ENCODE measurements at regions not wholly inside any gene's neighbourhood (a gene's known extent, or its start where the extent isn't known, plus 50 kb on each side); places are given as distances from the start of the nearest gene placed in this dataset.

DNA sequence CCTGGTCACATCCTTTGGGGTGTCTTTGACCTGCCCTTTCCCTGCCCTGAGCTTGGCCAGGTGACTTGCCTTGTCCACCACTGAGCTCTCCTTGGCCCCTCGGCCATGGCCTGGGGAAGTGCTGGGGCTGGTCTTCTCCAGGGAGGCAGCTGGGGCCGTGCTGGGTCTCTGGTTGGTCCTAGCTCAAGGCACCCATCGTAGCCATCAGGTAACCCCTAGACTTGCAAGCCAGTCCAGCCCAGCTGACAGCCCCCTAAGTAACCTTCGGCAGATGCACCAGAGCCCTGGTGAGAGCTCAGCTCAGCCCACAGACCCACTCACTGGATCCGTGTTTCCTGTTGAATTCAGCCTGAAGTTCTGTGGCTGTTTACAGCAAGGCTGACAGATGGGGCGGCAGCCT lies 176.2 kb upstream of the SHH start:
- H3K27ac ChIP-seq: no peak overlapping the region
- H3K36me3 ChIP-seq: no peaks in the 10 kb centered on the region
- TF ChIP-seq, protein P1, sequence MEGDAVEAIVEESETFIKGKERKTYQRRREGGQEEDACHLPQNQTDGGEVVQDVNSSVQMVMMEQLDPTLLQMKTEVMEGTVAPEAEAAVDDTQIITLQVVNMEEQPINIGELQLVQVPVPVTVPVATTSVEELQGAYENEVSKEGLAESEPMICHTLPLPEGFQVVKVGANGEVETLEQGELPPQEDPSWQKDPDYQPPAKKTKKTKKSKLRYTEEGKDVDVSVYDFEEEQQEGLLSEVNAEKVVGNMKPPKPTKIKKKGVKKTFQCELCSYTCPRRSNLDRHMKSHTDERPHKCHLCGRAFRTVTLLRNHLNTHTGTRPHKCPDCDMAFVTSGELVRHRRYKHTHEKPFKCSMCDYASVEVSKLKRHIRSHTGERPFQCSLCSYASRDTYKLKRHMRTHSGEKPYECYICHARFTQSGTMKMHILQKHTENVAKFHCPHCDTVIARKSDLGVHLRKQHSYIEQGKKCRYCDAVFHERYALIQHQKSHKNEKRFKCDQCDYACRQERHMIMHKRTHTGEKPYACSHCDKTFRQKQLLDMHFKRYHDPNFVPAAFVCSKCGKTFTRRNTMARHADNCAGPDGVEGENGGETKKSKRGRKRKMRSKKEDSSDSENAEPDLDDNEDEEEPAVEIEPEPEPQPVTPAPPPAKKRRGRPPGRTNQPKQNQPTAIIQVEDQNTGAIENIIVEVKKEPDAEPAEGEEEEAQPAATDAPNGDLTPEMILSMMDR (IDR thresholded peaks at IDR 0.05): no peak
- TF ChIP-seq POLR2AphosphoS5 (IDR thresholded peaks at IDR 0.05): no peak
- no peak for TF ChIP-seq POLR2A (IDR thresholded peaks at IDR 0.05)
- H3K4me1 ChIP-seq: no peaks in the 10 kb centered on the region
- H3K9me3 ChIP-seq: peaks cover 0 to 10% of the 10 kb centered on the region in 2 donors
- no peak overlapping the region for H3K4me3 ChIP-seq
- intact Hi-C loops (cut with DNase I; ENCODE audit: low total_unique reads): no loop called here
- H3K27me3 ChIP-seq: no peaks in the 10 kb centered on the region
- DNase-seq (ENCODE audit: low spot score in 2 of 2): peak in 1 of 2 donors; percentile 25

DNA sequence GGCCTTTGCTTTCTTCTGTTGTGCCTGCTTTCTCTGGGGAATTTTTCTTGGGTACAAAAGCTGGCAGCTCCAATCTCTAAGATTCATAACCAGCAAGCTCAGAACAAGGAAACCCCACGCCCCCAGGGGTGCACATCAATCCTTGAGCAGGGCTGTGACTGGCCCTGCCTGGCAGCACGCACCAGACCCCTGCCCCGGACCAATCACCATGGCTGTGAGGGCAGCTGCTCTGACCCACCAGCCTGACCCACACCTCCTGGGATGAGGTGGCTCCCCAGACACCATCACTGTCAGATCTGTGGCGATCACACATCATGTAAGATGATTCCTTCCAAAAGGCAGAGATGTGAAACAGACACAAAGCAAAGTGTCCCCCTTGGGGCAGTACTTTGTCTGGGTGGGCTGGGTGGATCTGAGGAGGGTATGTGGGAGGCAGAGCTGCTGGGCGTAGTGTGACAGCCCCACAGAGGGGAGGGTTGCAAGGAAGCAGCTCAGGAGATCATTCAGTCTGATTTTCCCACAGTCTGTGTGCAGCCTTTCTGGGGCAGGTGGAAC lies 175.5 kb upstream of the SHH start:
- peaks cover 0 to 10% of the 10 kb centered on the region in 2 donors for H3K9me3 ChIP-seq
- peak in 1 of 2 donors; percentile 37 for DNase-seq (ENCODE audit: low spot score in 2 of 2)
- intact Hi-C loops (cut with DNase I; ENCODE audit: low total_unique reads): no loop called here
- no peak overlapping the region for H3K4me3 ChIP-seq
- no peaks in the 10 kb centered on the region for H3K27me3 ChIP-seq
- TF ChIP-seq, protein P1 (IDR thresholded peaks at IDR 0.05): no peak
- no peak for TF ChIP-seq POLR2AphosphoS5 (IDR thresholded peaks at IDR 0.05)
- TF ChIP-seq POLR2A (IDR thresholded peaks at IDR 0.05): no peak
- H3K4me1 ChIP-seq: no peaks in the 10 kb centered on the region
- no peak overlapping the region for H3K27ac ChIP-seq
- no peaks in the 10 kb centered on the region for H3K36me3 ChIP-seq

DNA sequence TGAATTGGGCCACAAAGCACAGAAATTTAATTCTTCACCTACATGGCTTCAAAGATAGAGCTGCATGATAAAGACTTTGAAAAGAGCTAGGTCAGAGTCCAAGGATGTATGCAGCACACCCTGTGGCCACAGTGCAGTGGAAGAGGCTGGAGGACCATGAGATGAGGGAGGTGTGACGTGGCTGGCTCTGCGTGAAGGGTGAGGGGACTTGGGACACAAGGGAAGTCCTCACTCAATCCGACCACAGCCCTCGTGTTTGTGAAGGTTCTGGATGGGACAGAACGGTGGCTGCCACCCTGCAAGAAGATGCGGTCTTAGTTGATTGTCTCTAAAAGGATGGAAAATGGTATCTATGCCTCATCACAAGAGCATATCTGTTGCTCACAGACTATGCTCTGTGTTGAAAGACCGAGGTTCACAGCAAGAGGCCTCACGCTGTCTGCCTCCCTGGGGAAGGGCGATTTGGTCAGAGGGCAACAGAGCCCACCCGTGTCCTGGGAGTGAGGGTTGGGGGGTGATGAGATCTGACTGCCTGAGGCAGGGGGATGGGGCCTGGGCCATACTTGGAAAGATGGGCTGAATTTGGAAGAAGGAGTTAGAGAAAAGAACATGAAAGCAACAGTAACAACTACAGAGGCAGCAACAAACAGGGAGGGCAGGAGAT lies 174.4 kb upstream of the SHH start:
- no peak overlapping the region for H3K4me3 ChIP-seq
- H3K9me3 ChIP-seq: peaks cover 0 to 10% of the 10 kb centered on the region in 2 donors
- peak in 1 of 2 donors; percentile 30 for DNase-seq (ENCODE audit: low spot score in 2 of 2)
- H3K27me3 ChIP-seq: no peaks in the 10 kb centered on the region
- no peaks in the 10 kb centered on the region for H3K36me3 ChIP-seq
- H3K4me1 ChIP-seq: no peaks in the 10 kb centered on the region
- intact Hi-C loops (cut with DNase I; ENCODE audit: low total_unique reads): no loop called here
- H3K27ac ChIP-seq: no peak overlapping the region
- no peak for TF ChIP-seq POLR2A (IDR thresholded peaks at IDR 0.05)
- TF ChIP-seq, protein P1 (IDR thresholded peaks at IDR 0.05): no peak
- TF ChIP-seq POLR2AphosphoS5 (IDR thresholded peaks at IDR 0.05): no peak

DNA sequence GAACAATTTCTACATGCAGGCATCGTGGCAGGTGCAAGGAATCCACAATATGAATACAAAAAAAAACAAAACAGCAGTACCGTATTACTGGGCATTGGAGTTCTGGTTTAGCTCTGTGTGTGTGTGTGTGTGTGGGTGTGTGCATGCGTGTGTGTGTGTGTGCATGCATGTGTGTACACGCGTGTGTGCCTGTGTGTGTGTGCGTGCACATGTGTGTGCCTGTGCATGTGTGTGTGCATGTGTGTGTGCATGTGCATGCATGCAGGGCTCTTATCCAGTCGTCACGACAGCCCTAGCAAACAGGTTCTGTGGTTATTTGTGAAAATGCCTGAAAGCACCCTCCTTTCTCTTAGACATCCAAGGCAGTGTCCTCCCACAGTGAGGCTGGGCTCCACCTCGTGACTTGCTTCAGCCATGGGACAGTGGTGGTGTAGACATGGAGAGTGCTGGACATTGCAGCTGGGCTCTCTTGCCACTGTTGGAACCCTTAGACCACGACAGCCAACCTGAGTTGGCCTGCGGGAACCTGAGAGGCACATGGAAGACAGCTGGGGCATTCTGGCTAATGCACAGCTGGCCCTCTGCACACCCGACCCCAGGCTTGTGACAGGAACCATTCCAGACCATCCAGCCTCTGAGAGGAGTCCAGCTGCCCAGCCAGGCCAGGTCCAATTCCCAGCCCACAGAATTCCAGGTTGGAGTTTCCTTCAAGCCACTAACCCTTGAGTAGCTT lies 173.4 kb upstream of the SHH start:
- TF ChIP-seq POLR2AphosphoS5 (IDR thresholded peaks at IDR 0.05): no peak
- TF ChIP-seq, protein P1 (IDR thresholded peaks at IDR 0.05): no peak
- no peak for TF ChIP-seq POLR2A (IDR thresholded peaks at IDR 0.05)
- no peaks in the 10 kb centered on the region for H3K36me3 ChIP-seq
- no peak overlapping the region for H3K4me3 ChIP-seq
- peaks cover 0 to 10% of the 10 kb centered on the region in 2 donors for H3K9me3 ChIP-seq
- peaks cover 0 to 2% of the 10 kb centered on the region in 2 donors for H3K27me3 ChIP-seq
- intact Hi-C loops (cut with DNase I; ENCODE audit: low total_unique reads): no loop called here
- H3K4me1 ChIP-seq: no peaks in the 10 kb centered on the region
- DNase-seq (ENCODE audit: low spot score in 2 of 2): peak in 1 of 2 donors; percentile 10
- no peak overlapping the region for H3K27ac ChIP-seq

Data from breast epithelium (tissue), 4 donors.